Stimulated activated CD8-positive, alpha-beta memory T cell treated with anti-CD3 and anti-CD28 coated beads, Interleukin-15, amount 100 ng/mL, for 4 hours (primary cell): ENCODE measurements at regions not wholly inside any gene's neighbourhood (a gene's known extent, or its start where the extent isn't known, plus 50 kb on each side); places are given as distances from the start of the nearest gene placed in this dataset.

ENCODE experiments used
- DNase-seq, 2 donors: peaks; one replicate each; pipeline ENCODE4 v3.0.0-alpha.2; 2020; ENCODE audit warnings: low read depth in 2 of 2

DNA sequence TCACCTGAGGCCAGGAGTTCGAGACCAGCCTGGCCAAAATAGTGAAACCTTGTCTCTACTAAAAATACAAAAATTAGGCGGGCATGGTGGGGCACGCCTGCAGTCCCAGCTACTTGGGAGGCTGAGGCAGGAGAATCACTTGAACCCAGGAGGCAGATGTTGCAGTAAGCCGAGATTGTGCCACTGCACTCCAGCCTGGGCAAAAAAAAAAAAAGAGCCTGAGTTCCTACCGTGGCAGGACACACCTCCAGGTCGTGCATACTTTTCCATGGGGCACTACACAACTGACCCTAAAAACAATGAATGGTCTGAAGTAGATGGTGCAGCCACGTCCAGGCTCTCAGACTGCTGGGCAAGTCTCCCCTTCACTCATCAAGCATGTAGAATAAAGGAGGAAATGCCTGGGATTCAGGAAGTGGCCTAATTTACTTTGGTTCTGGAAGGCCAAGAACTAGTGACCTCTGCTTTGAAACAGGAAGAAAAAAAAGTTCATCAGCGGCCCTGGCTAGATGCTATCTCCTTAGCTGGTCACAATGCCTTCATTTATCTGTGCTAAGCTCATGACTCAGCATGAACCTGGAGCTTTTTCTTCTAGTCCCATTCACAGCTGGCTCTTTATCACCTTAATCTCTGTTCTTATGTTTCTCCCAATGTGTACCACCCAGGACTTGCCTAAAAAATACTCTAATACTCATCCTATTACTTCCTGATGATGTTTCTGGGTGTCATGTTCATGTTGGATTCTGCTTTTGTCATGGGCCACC is 55.8 kb upstream of the OR6J1 start:
- DNase-seq = no peak

DNA sequence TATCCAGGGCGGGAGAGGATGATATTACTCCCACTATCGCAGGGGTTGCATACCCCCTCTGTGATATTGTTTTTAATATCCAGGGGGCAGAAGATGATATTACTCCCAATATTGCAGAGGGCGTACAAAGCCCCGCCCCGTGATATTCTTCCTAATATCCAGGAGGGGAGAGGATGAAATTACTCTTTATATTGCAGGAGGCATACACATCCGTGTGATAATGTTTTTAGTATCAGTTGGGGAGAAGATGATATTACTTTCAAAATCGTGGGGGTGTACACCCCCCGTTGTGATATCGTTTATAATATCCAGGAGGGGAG is 52.9 kb upstream of the OXA1L start:
- DNase-seq = no peak

DNA sequence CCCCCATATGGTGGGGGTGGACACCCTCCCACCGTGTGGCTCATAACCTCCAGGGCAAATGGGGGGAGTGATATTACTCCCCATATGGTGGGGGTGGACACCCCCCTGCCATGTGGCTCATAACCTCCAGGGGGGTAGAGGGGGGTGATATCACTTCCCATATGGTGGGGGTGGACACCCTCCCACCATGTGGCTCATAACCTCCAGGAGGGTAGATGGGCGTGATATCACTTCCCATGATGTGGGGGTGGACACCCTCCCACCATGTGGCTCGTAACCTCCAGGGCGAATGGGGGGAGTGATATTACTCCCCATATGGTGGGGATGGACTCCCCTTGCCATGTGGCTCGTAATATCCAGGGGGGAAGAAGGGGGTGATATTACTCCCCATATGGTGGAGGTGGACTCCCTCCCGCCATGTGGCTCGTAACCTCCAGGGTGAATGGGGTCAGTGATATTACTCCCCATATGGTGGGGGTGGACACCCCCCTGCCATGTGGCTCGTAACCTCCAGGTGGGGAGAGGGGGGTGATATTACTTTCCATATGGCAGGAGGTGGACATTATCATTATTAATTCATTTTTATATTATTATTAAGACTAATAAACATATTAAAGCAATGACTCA is 51.2 kb upstream of the OXA1L start:
- DNase-seq = peak in 1 of 2 donors; percentile 11

DNA sequence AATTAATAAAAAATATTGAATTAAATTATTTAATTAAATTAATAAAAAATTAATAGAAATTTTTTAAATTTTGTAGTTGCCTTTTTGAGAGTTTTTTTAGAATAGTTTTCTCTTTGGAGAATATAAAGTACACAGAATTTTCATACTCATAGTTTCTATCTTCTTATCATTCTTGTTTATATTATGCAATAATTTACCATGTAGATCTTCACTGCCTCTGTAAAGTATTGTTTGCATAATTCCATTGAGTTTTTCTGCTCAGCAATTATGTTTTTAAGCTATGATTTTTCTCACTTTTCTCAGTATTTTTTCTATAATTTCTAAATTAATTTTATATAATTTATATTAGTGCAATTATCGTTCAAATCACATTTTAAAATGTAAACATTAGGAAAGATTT is 50.6 kb upstream of the OXA1L start:
- no peak for DNase-seq
